Endodermal cell (in vitro differentiated cells): ENCODE measurements at regions not wholly inside any gene's neighbourhood (a gene's known extent, or its start where the extent isn't known, plus 50 kb on each side); places are given as distances from the start of the nearest gene placed in this dataset.

ENCODE experiments used
- DNase-seq: peaks from one replicate; pipeline ENCODE4 v3.0.0-alpha.2; 2017
- H3K27ac ChIP-seq: 2 replicates; pipeline ENCODE4 v1.5.1; 2013; ENCODE audit warnings: mild to moderate bottlenecking, low read depth, low read length, moderate library complexity
- H3K27me3 ChIP-seq: 2 replicates; pipeline ENCODE4 v1.6.1; 2013; ENCODE audit warnings: mild to moderate bottlenecking, low read length, moderate library complexity; ENCODE audit not compliant: insufficient read depth, control insufficient read depth, poor library complexity, severe bottlenecking
- H3K36me3 ChIP-seq: 2 replicates; pipeline ENCODE4 v1.7.0; 2013; ENCODE audit warnings: mild to moderate bottlenecking, low read length, moderate library complexity; ENCODE audit not compliant: control insufficient read depth, insufficient read depth
- H3K4me1 ChIP-seq: one replicate; pipeline ENCODE4 v1.7.0; 2013; ENCODE audit warnings: low read length; ENCODE audit not compliant: control insufficient read depth, insufficient read depth
- H3K4me3 ChIP-seq: 2 replicates; pipeline ENCODE4 v1.5.1; 2013; ENCODE audit warnings: mild to moderate bottlenecking, low read length, moderate library complexity
- H3K9ac ChIP-seq: 2 replicates; pipeline ENCODE4 v1.6.1; 2013; ENCODE audit warnings: mild to moderate bottlenecking, low read length, moderate library complexity; ENCODE audit not compliant: poor library complexity, severe bottlenecking; ENCODE audit errors: extremely low read depth
- H3K9me3 ChIP-seq: 2 replicates; pipeline ENCODE4 v1.6.1; 2013; ENCODE audit warnings: mild to moderate bottlenecking, low read length, moderate library complexity; ENCODE audit not compliant: control insufficient read depth
- H3K27ac Mint-ChIP-seq: 2 replicates; pipeline ENCODE4 v1.8.0; 2020; ENCODE audit warnings: mixed read lengths
- H3K27me3 Mint-ChIP-seq: 2 replicates; pipeline ENCODE4 v1.8.0; 2021; ENCODE audit warnings: mild to moderate bottlenecking, mixed read lengths; ENCODE audit not compliant: insufficient read depth
- H3K36me3 Mint-ChIP-seq: 2 replicates; pipeline ENCODE4 v1.8.0; 2020; ENCODE audit warnings: low read depth, mixed read lengths
- H3K4me1 Mint-ChIP-seq: 2 replicates; pipeline ENCODE4 v1.8.0; 2020; ENCODE audit warnings: mixed read lengths
- H3K4me3 Mint-ChIP-seq: 2 replicates; pipeline ENCODE4 v1.8.0; 2020; ENCODE audit warnings: mild to moderate bottlenecking, moderate library complexity, mixed read lengths
- H3K9me3 Mint-ChIP-seq: 2 replicates; pipeline ENCODE4 v1.8.0; 2020; ENCODE audit warnings: mild to moderate bottlenecking, mixed read lengths
- CTCF ChIP-seq: fragments of 200-600 bp; sonication (generic); conservative IDR thresholded peaks from 2 replicates; pipeline ENCODE4 v1.5.0; 2021; ENCODE audit warnings: antibody characterized with exemption, mild to moderate bottlenecking
- WGBS, 2 experiments: methylation state at CpG; one replicate each; pipeline versions ENCODE4 v1.1.5 to v1.1.7; 2013; ENCODE audit warnings: missing lambda C conversion rate in 2 of 2, mixed read lengths in 1 of 2; ENCODE audit not compliant: insufficient coverage in 1 of 2, insufficient read length in 1 of 2; 5-methylcytosine and 5-hydroxymethylcytosine counted together

GRCh38 chr3:26271848-26272247, 350.7 kb upstream of the LRRC3B start:
- H3K9me3 Mint-ChIP-seq, result no peaks in the 10 kb centered on the region
- H3K27me3 ChIP-seq, result no peaks in the 10 kb centered on the region
- H3K4me3 Mint-ChIP-seq, result no peak overlapping the region
- no peaks in the 10 kb centered on the region for H3K9me3 ChIP-seq
- H3K9ac ChIP-seq, result no peak overlapping the region
- H3K27ac Mint-ChIP-seq, result no peak overlapping the region
- no peak for DNase-seq
- H3K4me3 ChIP-seq, result no peak overlapping the region
- no peaks in the 10 kb centered on the region for H3K36me3 ChIP-seq
- no peaks in the 10 kb centered on the region for H3K4me1 ChIP-seq
- H3K4me1 Mint-ChIP-seq, result peaks cover 10% of the 10 kb centered on the region
- H3K27ac ChIP-seq, result no peak overlapping the region
- H3K27me3 Mint-ChIP-seq, result no peaks in the 10 kb centered on the region
- TF ChIP-seq CTCF, result no peak
- no peaks in the 10 kb centered on the region for H3K36me3 Mint-ChIP-seq

DNA sequence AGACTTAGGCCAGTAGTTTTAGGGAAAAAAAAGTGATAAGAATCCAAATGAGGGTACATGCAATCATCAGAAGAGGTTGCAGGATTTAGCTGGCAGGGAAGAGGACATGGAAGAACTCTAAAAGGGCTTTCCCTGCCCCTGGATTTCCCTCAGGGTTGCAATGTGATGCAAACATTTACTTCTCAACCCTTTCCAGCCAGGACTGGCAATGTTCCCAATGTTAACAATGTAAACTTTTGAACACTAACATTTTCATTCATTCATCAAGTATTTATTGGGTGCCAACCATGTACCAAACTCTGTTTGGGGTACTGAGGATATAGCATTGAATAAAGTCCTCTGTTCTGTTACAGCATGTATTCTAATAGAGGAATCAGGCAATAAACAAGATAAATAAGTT, 349.4 kb upstream of the LRRC3B start:
- no peak overlapping the region for H3K4me3 ChIP-seq
- Mint-ChIP-seq H3K36me3 (no peaks in the 10 kb centered on the region), H3K4me1 (peaks cover 10% of the 10 kb centered on the region), H3K27ac (no peak overlapping the region), H3K27me3 (no peaks in the 10 kb centered on the region), H3K4me3 (no peak overlapping the region), H3K9me3 (no peaks in the 10 kb centered on the region)
- H3K4me1 ChIP-seq, result no peaks in the 10 kb centered on the region
- no peaks in the 10 kb centered on the region for H3K36me3 ChIP-seq
- no peaks in the 10 kb centered on the region for H3K27me3 ChIP-seq
- no peak overlapping the region for H3K9ac ChIP-seq
- no peaks in the 10 kb centered on the region for H3K9me3 ChIP-seq
- no peak for DNase-seq
- no peak for TF ChIP-seq CTCF
- no peak overlapping the region for H3K27ac ChIP-seq

- H3K4me1 ChIP-seq, result no peaks in the 10 kb centered on the region
- H3K36me3 Mint-ChIP-seq, result peaks cover 11% of the 10 kb centered on the region
- no peak for TF ChIP-seq CTCF
- no peaks in the 10 kb centered on the region for H3K27me3 Mint-ChIP-seq
- H3K4me3 ChIP-seq, result no peak overlapping the region
- H3K9me3 Mint-ChIP-seq, result peaks cover 25% of the 10 kb centered on the region
- H3K27me3 ChIP-seq, result no peaks in the 10 kb centered on the region
- peaks cover 5% of the 10 kb centered on the region for H3K4me1 Mint-ChIP-seq
- DNase-seq, result no peak
- no peak overlapping the region for H3K4me3 Mint-ChIP-seq
- H3K27ac ChIP-seq, result no peak overlapping the region
- H3K9ac ChIP-seq, result no peak overlapping the region
- no peaks in the 10 kb centered on the region for H3K36me3 ChIP-seq
- H3K27ac Mint-ChIP-seq, result no peak overlapping the region
- 89 to 92% methylated on average over 1 of the region's 1 CpG for WGBS, 2 experiments
- peaks cover 20% of the 10 kb centered on the region for H3K9me3 ChIP-seq
Measured at GRCh38 chr3:26279091-26279490, 343.5 kb upstream of the LRRC3B start.
